SK-N-SH (cell line): ENCODE measurements at regions not wholly inside any gene's neighbourhood (a gene's known extent, or its start where the extent isn't known, plus 50 kb on each side); places are given as distances from the start of the nearest gene placed in this dataset.

Source experiments
- CTCF ChIA-PET: fragments of 300-600, 350-600 bp; formaldehyde crosslinking; extraction: SDS; loops from one replicate; lab custom pipeline; 2021; lab: Yijun Ruan, JAX
- POLR2A ChIA-PET: fragments of 350-600 bp; sonication (Branson Sonifier 250); formaldehyde crosslinking; extraction: SDS; loops from one replicate; lab custom pipeline; 2020; ENCODE audit warnings: antibody characterized with exemption, inconsistent platforms; lab: Yijun Ruan, JAX
- DNase-seq: peaks from one replicate; pipeline ENCODE4 v3.0.0; 2012
- H2AFZ ChIP-seq: fragments of 200-600 bp; sonication (generic); 2 replicates; pipeline ENCODE4 v1.8.1; 2016; ENCODE audit warnings: antibody characterized with exemption, mild to moderate bottlenecking, low read depth
- H3F3A ChIP-seq: fragments of 200-600 bp; sonication (generic); replicated peaks from 2 replicates; pipeline ENCODE3; 2016; ENCODE audit warnings: antibody characterized with exemption, mild to moderate bottlenecking; ENCODE audit not compliant: insufficient read depth
- H3K27ac ChIP-seq, 2 experiments: fragments of 200-500 bp in 1 of 2; fragments of 200-600 bp in 1 of 2; sonication (Bioruptor generic) in 1 of 2; sonication (generic), shearing (Covaris generic) in 1 of 2; 2 replicates each; pipeline versions ENCODE4 v1.5.1 to v1.6.1; 2014 to 2016; ENCODE audit warnings: low read depth in 2 of 2, inconsistent platforms in 1 of 2, low read length in 1 of 2, mild to moderate bottlenecking in 1 of 2, mixed read lengths in 1 of 2
- H3K27me3 ChIP-seq: fragments of 200-600 bp; sonication (generic), shearing (Covaris generic); 2 replicates; pipeline ENCODE4 v1.6.1; 2016; ENCODE audit warnings: mixed run types; ENCODE audit not compliant: insufficient read depth
- H3K36me3 ChIP-seq, 2 experiments: fragments of 200-500 bp in 1 of 2; fragments of 200-600 bp in 1 of 2; sonication (Bioruptor generic) in 1 of 2; sonication (generic) in 1 of 2; replicated peaks in 1 of 2; 2 replicates each; pipeline versions ENCODE3 to v1.5.1; 2014 to 2016; ENCODE audit warnings: low read length in 1 of 2, mild to moderate bottlenecking in 1 of 2; ENCODE audit not compliant: insufficient read depth in 2 of 2, control insufficient read depth in 1 of 2
- H3K4me1 ChIP-seq, 2 experiments: fragments of 200-500 bp in 1 of 2; fragments of 200-600 bp in 1 of 2; sonication (Bioruptor generic) in 1 of 2; sonication (generic), shearing (Covaris generic) in 1 of 2; 2 replicates each; pipeline versions ENCODE4 v1.5.1 to v1.6.1; 2014 to 2016; ENCODE audit warnings: low read depth in 1 of 2, low read length in 1 of 2, mixed run types in 1 of 2; ENCODE audit not compliant: insufficient read depth in 2 of 2, control insufficient read depth in 1 of 2
- H3K4me2 ChIP-seq: fragments of 200-600 bp; sonication (generic), shearing (Covaris generic); 2 replicates; pipeline ENCODE4 v1.6.1; 2017; ENCODE audit warnings: mixed run types
- H3K4me3 ChIP-seq, 2 experiments: fragments of 200-500 bp in 1 of 2; fragments of 200-600 bp in 1 of 2; sonication (Bioruptor generic) in 1 of 2; sonication (generic), shearing (Covaris generic) in 1 of 2; 2 replicates each; pipeline versions ENCODE4 v1.5.1 to v1.8.1; 2014 to 2016; ENCODE audit warnings: low read depth in 2 of 2, inconsistent platforms in 1 of 2, low read length in 1 of 2, mild to moderate bottlenecking in 1 of 2, mixed read lengths in 1 of 2, moderate library complexity in 1 of 2
- H3K79me2 ChIP-seq: fragments of 200-600 bp; sonication (generic); 2 replicates; pipeline ENCODE4 v1.8.1; 2017; ENCODE audit warnings: mild to moderate bottlenecking; ENCODE audit not compliant: insufficient read depth
- H3K9ac ChIP-seq: fragments of 200-600 bp; sonication (generic); 2 replicates; pipeline ENCODE4 v1.6.1; 2017; ENCODE audit warnings: mixed run types
- H3K9me2 ChIP-seq: fragments of 200-600 bp; sonication (generic); 2 replicates; pipeline ENCODE4 v1.6.1; 2017; ENCODE audit warnings: mixed run types
- H3K9me3 ChIP-seq: fragments of 200-600 bp; sonication (generic); 2 replicates; pipeline ENCODE4 v1.6.1; 2017; ENCODE audit warnings: mixed run types, mild to moderate bottlenecking, moderate library complexity
- H4K20me1 ChIP-seq: fragments of 200-600 bp; sonication (generic); 2 replicates; pipeline ENCODE4 v1.6.1; 2017; ENCODE audit warnings: mild to moderate bottlenecking, mixed run types; ENCODE audit not compliant: insufficient read depth
- ELF1 ChIP-seq: IDR thresholded peaks from 2 replicates; pipeline ENCODE4 v1.4.0; 2012
- EZH2phosphoT487 ChIP-seq: fragments of 200-600 bp; sonication (generic); IDR thresholded peaks from 2 replicates; pipeline ENCODE4 v1.6.1; 2017; ENCODE audit warnings: low read depth, mixed run types, mild to moderate bottlenecking, antibody characterized with exemption, moderate library complexity, borderline replicate concordance
- FOSL2 ChIP-seq: IDR thresholded peaks from 2 replicates; pipeline ENCODE4 v1.4.0; 2012; ENCODE audit warnings: low read depth, mild to moderate bottlenecking, moderate library complexity, borderline replicate concordance
- FOXJ3 ChIP-seq: sonication (generic); formaldehyde crosslinking; IDR thresholded peaks from 2 replicates; pipeline ENCODE4 v1.5.1; 2020; ENCODE audit warnings: mild to moderate bottlenecking, missing genetic modification reagents
- GATA2 ChIP-seq: sonication (generic); formaldehyde crosslinking; IDR thresholded peaks from 2 replicates; pipeline ENCODE4 v1.5.0; 2020; ENCODE audit warnings: mild to moderate bottlenecking, missing genetic modification reagents
- JUND ChIP-seq: IDR thresholded peaks from 2 replicates; pipeline ENCODE4 v1.4.0; 2012
- MXI1 ChIP-seq: IDR thresholded peaks from 2 replicates; pipeline ENCODE4 v1.6.1; 2012; ENCODE audit warnings: mild to moderate bottlenecking, low read depth, low read length, improper control_type of control experiment
- NRF1 ChIP-seq: IDR thresholded peaks from 2 replicates; pipeline ENCODE4 v1.6.1; 2012; ENCODE audit warnings: low read depth, mild to moderate bottlenecking, low read length
- RAD21 ChIP-seq: IDR thresholded peaks from 2 replicates; pipeline ENCODE4 v1.6.1; 2012; ENCODE audit warnings: mild to moderate bottlenecking, low read length
- RCOR1 ChIP-seq: fragments of 150-350 bp; IDR thresholded peaks from 2 replicates; pipeline ENCODE4 v1.6.1; 2017; ENCODE audit warnings: antibody characterized with exemption, low read length
- TCF12 ChIP-seq: IDR thresholded peaks from 2 replicates; pipeline ENCODE4 v1.4.0; 2012
- TEAD4 ChIP-seq: IDR thresholded peaks from 2 replicates; pipeline ENCODE4 v1.4.0; 2012; ENCODE audit warnings: mild to moderate bottlenecking, borderline replicate concordance; ENCODE audit not compliant: insufficient read depth
- WGBS: methylation state at CpG from one replicate; pipeline ENCODE4 v1.1.6; 2017; ENCODE audit warnings: low lambda C conversion rate; 5-methylcytosine and 5-hydroxymethylcytosine counted together
- TF ChIP-seq, protein P1 (sequence below): IDR thresholded peaks from 2 replicates; pipeline ENCODE4 v1.4.0; 2012; ENCODE audit warnings: low read depth, borderline replicate concordance
- TF ChIP-seq, protein P2 (sequence below): IDR thresholded peaks from 2 replicates; pipeline ENCODE4 v1.4.0; 2012; ENCODE audit warnings: low read depth, borderline replicate concordance
- TF ChIP-seq, protein P3 (sequence below): fragments of 150-350 bp; IDR thresholded peaks from 2 replicates; pipeline ENCODE4 v1.6.1; 2017; ENCODE audit warnings: antibody characterized with exemption, low read length, low read depth, borderline replicate concordance

DNA sequence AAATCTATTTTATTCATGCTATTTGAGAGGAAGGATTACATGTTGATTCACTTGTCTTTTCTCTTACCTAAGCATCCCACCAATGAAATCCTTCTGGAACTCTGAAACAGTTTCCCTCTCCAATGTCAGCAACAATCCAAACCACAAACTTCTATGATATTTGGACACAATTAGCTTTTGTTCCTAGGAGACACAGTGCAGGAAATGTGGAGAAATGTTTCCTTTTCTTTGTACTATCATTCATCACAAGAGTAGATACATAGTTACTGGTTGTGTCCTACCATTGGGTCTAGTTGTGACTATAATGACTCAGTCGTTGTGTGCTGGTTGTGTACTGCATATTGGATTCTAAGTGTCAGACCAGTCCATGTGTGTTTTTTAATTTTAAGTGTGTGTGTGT lies 156.8 kb upstream of the MAGI2 start (continued):
- TF ChIP-seq, protein P1, sequence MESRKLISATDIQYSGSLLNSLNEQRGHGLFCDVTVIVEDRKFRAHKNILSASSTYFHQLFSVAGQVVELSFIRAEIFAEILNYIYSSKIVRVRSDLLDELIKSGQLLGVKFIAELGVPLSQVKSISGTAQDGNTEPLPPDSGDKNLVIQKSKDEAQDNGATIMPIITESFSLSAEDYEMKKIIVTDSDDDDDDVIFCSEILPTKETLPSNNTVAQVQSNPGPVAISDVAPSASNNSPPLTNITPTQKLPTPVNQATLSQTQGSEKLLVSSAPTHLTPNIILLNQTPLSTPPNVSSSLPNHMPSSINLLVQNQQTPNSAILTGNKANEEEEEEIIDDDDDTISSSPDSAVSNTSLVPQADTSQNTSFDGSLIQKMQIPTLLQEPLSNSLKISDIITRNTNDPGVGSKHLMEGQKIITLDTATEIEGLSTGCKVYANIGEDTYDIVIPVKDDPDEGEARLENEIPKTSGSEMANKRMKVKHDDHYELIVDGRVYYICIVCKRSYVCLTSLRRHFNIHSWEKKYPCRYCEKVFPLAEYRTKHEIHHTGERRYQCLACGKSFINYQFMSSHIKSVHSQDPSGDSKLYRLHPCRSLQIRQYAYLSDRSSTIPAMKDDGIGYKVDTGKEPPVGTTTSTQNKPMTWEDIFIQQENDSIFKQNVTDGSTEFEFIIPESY: no peak
- TF ChIP-seq RCOR1: no peak
- no peak for TF ChIP-seq JUND
- TF ChIP-seq, protein P2, sequence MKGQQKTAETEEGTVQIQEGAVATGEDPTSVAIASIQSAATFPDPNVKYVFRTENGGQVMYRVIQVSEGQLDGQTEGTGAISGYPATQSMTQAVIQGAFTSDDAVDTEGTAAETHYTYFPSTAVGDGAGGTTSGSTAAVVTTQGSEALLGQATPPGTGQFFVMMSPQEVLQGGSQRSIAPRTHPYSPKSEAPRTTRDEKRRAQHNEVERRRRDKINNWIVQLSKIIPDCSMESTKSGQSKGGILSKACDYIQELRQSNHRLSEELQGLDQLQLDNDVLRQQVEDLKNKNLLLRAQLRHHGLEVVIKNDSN: no peak
- no peak for TF ChIP-seq TCF12
- TF ChIP-seq MXI1: no peak
- no peak for TF ChIP-seq NRF1

DNA sequence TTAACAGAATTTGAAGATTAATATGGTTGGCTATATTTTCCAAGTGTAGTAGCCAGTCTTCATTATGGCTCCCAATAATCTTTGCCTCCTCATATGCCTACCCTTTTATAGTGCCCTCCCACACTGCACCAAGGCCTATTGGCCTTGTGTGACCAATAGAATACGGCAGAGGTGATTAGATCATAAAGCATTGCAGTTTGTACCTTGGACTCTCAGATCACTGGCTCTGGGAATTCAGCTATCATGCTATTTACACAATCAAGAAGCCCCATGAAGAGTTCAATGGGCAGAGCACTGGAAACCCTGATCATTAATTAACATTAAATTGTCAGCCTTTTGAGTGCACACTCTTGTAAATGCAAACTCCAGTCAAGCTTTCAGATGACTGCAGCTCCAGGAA lies 154.5 kb upstream of the MAGI2 start:
- no peak overlapping the region for H3K4me2 ChIP-seq
- H3K36me3 ChIP-seq: no peaks in the 10 kb centered on the region
- H3K9me3 ChIP-seq: no peaks in the 10 kb centered on the region; the same call in 1 of the 2 replicates
- H3K4me1 ChIP-seq: peaks cover 5 to 19% of the 10 kb centered on the region in 2 experiments; a peak in 2 of 4 replicates
- POLR2A ChIA-PET: no interaction called here
- H4K20me1 ChIP-seq: no peaks in the 10 kb centered on the region
- H3K27ac ChIP-seq: no peak overlapping the region
- no peak overlapping the region for H3K9ac ChIP-seq
- no peaks in the 10 kb centered on the region for H3K79me2 ChIP-seq
- H3K9me2 ChIP-seq: no peaks in the 10 kb centered on the region
- H3K4me3 ChIP-seq: no peak overlapping the region
- 92% methylated on average over 1 of the region's 1 CpG for WGBS
- TF ChIP-seq GATA2 (CRISPR knock-in tag): no peak
- no peak for TF ChIP-seq TEAD4
- TF ChIP-seq, all 33 proteins: peak for 0
- no peak for DNase-seq
- H2AFZ ChIP-seq: no peak overlapping the region
- CTCF ChIA-PET: interaction anchor here (1.1 kb wide), 1 partner anchor 155 kb away, joined by 3 read pairs; no protein-coding TSS in a partner anchor
- no peaks in the 10 kb centered on the region for H3K27me3 ChIP-seq
- no peaks in the 10 kb centered on the region for H3F3A ChIP-seq

DNA sequence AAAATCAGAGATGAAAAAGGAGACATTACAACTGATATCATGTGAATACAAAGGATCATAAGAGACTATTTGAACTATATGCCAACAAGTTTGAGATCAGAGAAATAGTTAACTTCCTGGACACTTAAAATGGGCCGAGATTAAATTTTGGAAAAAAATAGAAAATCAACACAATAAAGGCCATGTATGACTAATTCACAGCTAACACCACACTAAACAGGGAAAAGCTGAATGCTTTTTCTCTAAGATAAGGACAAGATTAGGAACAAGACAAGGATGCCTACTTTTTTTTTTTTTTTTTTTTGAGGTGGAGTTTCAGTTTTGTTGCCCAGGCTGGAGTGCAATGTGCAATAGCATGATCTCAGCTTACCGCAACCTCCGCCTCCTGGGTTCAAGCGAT lies 151.4 kb upstream of the MAGI2 start:
- Histone ChIP-seq H2AFZ (no peak overlapping the region), H3K9ac (no peak overlapping the region), H3K4me3 (no peak overlapping the region), H3F3A (no peaks in the 10 kb centered on the region), H3K79me2 (no peaks in the 10 kb centered on the region), H3K9me3 (no peaks in the 10 kb centered on the region; the same call in 1 of the 2 replicates), H3K4me1 (peaks cover 0 to under 1% of the 10 kb centered on the region in 2 experiments; a peak in 1 of 4 replicates), H3K9me2 (no peaks in the 10 kb centered on the region), H3K27me3 (no peaks in the 10 kb centered on the region), H3K27ac (no peak overlapping the region), H3K36me3 (no peaks in the 10 kb centered on the region), H4K20me1 (no peaks in the 10 kb centered on the region), H3K4me2 (no peak overlapping the region)
- WGBS: 95% methylated on average over 4 of the region's 4 CpGs
- POLR2A ChIA-PET: no interaction called here
- CTCF ChIA-PET: no interaction called here
- no peak for DNase-seq
- TF ChIP-seq ELF1 (no peak), TCF12 (no peak), FOSL2 (no peak), RAD21 (no peak), EZH2phosphoT487 (no peak), FOXJ3 (CRISPR knock-in tag) (no peak)
- TF ChIP-seq, protein P3, sequence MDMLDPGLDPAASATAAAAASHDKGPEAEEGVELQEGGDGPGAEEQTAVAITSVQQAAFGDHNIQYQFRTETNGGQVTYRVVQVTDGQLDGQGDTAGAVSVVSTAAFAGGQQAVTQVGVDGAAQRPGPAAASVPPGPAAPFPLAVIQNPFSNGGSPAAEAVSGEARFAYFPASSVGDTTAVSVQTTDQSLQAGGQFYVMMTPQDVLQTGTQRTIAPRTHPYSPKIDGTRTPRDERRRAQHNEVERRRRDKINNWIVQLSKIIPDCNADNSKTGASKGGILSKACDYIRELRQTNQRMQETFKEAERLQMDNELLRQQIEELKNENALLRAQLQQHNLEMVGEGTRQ: no peak
